HCT116 (cell line): ENCODE measurements at regions not wholly inside any gene's neighbourhood (a gene's known extent, or its start where the extent isn't known, plus 50 kb on each side); places are given as distances from the start of the nearest gene placed in this dataset.

Experiments used
- CEBPB ChIP-seq: IDR thresholded peaks from 2 replicates; pipeline ENCODE4 v1.6.1; 2012; ENCODE audit warnings: low read depth
- ELF1 ChIP-seq: IDR thresholded peaks from 2 replicates; pipeline ENCODE4 v1.6.1; 2012; ENCODE audit warnings: low read depth, borderline replicate concordance
- EZH2 ChIP-seq: fragments of 200-600 bp; sonication (generic); IDR thresholded peaks from 2 replicates; pipeline ENCODE4 v1.6.1; 2017; ENCODE audit warnings: antibody characterized with exemption, mixed run types
- JUND ChIP-seq: IDR thresholded peaks from 2 replicates; pipeline ENCODE4 v1.6.1; 2012
- POLR2A ChIP-seq: IDR thresholded peaks from 2 replicates; pipeline ENCODE4 v1.7.0; 2011; ENCODE audit warnings: borderline replicate concordance; ENCODE audit not compliant: insufficient read depth, insufficient read length; ENCODE audit errors: extremely low read depth
- RAD21 ChIP-seq: IDR thresholded peaks from 2 replicates; pipeline ENCODE4 v1.6.1; 2012; ENCODE audit warnings: low read depth, mild to moderate bottlenecking
- SIN3A ChIP-seq: IDR thresholded peaks from 2 replicates; pipeline ENCODE4 v1.6.1; 2012; ENCODE audit warnings: low read depth
- SRF ChIP-seq: IDR thresholded peaks from 2 replicates; pipeline ENCODE4 v1.6.1; 2012; ENCODE audit warnings: low read depth
- YY1 ChIP-seq: IDR thresholded peaks from 2 replicates; pipeline ENCODE4 v1.6.1; 2011; ENCODE audit warnings: low read length, low read depth, moderate library complexity, mild to moderate bottlenecking; ENCODE audit not compliant: insufficient replicate concordance; ENCODE audit errors: extremely low read depth
- TF ChIP-seq, protein P1 (sequence below), 3 experiments: fragments of 200-600 bp in 1 of 3; sonication (generic) in 1 of 3; IDR thresholded peaks in 2 of 3; conservative IDR thresholded peaks in 1 of 3; 2 replicates each; pipeline ENCODE4 v1.5.1; 2012 to 2017; ENCODE audit warnings: low read depth in 2 of 3, low read length in 2 of 3, antibody characterized with exemption in 1 of 3, borderline replicate concordance in 1 of 3, control low read depth in 1 of 3, mild to moderate bottlenecking in 1 of 3, mixed read lengths in 1 of 3, mixed run types in 1 of 3, moderate library complexity in 1 of 3; ENCODE audit not compliant: insufficient read depth in 1 of 3
- TF ChIP-seq, protein P2 (sequence below): IDR thresholded peaks from 2 replicates; pipeline ENCODE4 v1.6.1; 2012

DNA sequence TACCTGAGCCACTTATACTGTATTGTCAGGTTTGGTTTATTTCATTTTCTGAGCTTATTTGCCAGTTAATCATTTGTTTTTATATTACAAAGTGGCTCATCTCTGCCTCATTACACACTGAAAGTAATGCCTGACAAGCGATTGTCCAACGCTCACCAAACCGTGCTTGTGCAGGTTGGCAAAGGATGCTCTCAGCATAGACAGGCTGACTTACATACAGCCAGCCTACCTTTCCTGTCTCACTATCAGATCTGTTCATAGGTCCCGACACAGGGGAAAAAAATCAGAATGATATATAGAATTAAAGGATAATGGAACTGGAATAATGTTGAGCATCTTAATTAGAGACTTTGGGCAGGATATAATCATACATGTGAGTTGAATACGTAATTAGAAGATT, 739.7 kb upstream of the RIOK2 start:
- TF ChIP-seq, protein P1, sequence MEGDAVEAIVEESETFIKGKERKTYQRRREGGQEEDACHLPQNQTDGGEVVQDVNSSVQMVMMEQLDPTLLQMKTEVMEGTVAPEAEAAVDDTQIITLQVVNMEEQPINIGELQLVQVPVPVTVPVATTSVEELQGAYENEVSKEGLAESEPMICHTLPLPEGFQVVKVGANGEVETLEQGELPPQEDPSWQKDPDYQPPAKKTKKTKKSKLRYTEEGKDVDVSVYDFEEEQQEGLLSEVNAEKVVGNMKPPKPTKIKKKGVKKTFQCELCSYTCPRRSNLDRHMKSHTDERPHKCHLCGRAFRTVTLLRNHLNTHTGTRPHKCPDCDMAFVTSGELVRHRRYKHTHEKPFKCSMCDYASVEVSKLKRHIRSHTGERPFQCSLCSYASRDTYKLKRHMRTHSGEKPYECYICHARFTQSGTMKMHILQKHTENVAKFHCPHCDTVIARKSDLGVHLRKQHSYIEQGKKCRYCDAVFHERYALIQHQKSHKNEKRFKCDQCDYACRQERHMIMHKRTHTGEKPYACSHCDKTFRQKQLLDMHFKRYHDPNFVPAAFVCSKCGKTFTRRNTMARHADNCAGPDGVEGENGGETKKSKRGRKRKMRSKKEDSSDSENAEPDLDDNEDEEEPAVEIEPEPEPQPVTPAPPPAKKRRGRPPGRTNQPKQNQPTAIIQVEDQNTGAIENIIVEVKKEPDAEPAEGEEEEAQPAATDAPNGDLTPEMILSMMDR (IDR thresholded peaks at IDR 0.05 in 2 of 3, conservative IDR thresholded peaks at IDR 0.05 in 1 of 3; ENCODE audit: borderline replicate concordance in 1 of 3, insufficient read depth in 1 of 3, low read depth in 2 of 3, low read length in 2 of 3), result no peak
- TF ChIP-seq RAD21 (no peak), SIN3A (no peak), CEBPB (no peak), POLR2A (no peak), EZH2 (no peak), YY1 (no peak), SRF (no peak), JUND (no peak), ELF1 (no peak)
- TF ChIP-seq, protein P2, sequence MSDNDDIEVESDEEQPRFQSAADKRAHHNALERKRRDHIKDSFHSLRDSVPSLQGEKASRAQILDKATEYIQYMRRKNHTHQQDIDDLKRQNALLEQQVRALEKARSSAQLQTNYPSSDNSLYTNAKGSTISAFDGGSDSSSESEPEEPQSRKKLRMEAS, result no peak
